UCSD-AML1 (cell line): ENCODE measurements at regions not wholly inside any gene's neighbourhood (a gene's known extent, or its start where the extent isn't known, plus 50 kb on each side); places are given as distances from the start of the nearest gene placed in this dataset.
A peak's percentile ranks its signal among the peaks of the same experiment; 100 is the strongest.
"Not testable (repeated sequence)": the region's sequence is repeated elsewhere in the genome, so short reads cannot be mapped to it uniquely, and the experiment has no call there.

ENCODE experiments used
- DNase-seq: peaks from one replicate; lab custom pipeline; 2025; ENCODE audit not compliant: unreplicated experiment; lab: John Stamatoyannopoulos, UW

GRCh38 chr3:157921811-157922210 lies 184.4 kb downstream of the SHOX2 start:
- no peak for DNase-seq

DNA sequence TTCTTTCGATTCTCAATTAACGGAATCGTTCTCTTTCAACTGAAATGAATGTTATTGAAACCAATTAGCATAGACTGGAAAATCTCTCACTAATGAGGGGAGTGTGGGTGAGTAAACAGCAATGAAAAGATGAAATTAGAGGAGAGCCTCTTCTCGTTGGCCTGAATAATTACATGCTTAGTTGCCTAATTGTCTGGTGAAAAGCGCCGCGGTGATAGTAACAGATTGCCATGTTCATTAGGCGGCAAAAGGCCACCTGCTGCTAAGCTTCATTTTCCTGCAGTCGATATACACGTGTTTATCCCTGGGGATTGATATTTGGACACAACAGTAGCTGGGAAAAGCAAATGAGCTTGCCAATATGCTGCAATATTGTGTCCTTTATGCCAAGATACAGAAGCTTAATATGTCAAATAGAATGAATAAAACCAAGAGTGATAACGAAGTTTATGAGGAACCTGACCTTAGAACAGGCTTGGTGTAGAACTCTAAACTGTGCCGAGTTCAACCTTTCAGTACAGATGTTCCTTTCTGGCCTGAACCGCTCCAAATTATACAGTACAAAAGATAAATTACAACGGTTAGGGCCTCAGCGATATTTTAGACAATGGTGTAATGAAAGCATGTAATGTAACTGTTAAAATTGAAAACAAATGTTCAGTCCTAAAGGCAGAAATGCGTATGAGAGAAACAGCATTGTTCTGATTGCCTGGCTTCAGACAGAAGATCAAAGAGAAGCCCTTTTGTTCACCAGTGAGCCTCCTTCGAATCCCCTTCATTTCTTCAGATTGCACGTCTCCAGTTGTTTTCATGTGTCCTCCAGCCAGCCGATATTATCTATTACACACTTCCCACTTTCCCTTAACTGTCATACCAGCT lies 185.2 kb downstream of the SHOX2 start:
- no peak for DNase-seq

- no peak for DNase-seq
Measured at GRCh38 chr3:157919319-157919887, 186.8 kb downstream of the SHOX2 start.

DNA sequence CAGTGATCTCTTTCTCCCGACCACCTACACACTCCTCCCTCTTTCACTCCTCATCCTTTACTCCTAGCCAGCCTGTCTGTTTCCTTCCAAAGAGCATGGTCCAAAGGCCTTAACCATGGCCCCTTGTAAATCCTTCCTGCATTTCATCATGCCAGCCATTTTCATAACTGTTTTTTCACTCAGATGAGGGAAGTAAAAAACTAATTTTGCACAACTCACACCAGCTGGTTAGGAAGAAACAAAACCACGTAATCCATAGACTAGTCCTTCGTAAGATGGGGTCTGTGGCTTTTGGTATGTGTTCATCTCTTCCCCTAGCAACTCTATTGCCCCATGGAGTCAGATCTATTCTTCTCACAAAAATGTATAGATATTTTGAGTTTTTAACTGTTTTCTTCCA lies 187.8 kb downstream of the SHOX2 start:
- no peak for DNase-seq

- DNase-seq: no peak
Measured at GRCh38 chr3:157916672-157917071, 189.5 kb downstream of the SHOX2 start.

DNA sequence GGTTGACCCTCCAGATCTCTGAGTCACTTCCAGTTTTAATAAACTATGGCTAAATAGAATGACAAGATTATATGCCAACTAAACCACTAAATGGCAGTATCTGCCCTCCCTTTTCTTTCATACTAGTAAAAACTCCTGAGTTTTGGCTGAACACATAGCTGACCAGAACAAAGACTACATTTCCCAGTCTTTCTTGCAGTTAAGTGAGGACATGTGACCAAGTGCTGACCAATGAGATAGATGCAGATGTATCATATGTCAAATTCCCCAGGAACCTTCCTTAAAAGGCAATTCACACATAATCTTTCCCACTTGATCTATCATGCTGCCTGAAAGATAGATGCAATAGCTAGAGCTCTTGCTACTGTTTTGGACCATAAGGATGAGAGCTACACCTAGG lies 191.3 kb downstream of the SHOX2 start:
- DNase-seq: no peak

- no peak for DNase-seq
Measured at GRCh38 chr3:157913741-157914150, 192.5 kb downstream of the SHOX2 start.

DNA sequence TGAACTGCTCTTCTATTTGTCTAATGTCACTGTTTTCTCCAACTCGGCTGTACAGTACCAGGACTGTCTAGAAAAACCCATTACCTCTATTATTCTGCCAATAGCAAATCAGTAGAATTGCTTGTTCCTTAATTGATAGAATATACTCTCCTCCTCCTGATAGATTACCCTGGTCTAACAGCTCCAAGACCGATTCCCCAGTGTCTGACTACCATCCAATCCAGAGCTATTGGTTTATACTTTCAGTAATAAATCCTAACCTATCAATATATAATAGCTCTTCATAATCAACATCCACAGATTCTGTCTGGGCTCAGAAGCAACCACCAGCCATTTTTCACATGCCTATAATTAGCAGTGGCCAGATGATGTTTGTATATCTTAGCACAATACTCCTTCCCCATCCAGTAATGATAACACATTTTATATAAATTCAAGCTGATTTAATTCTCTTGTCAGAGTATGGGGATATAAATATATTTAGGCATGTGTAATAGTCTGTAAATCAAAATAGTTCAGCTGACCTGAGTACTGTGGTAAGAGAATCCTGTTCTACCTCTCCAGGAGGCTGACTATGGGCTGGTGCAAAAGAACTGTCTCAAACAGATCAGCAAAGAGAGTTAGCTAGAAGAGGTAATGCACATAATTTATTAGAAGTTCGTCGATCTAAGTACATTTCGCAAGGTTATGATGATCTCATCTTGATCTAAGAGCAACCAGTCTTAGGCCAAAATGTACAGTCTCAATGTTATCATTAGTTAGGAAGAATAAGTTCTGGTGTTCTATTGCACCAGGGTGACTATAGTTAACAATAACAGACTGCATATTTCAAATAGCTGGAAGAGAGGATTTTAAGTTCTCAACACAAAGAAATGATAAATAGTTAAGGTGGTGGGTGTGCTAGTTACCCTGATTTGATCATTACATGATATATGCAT lies 193.4 kb downstream of the SHOX2 start:
- DNase-seq: no peak

DNA sequence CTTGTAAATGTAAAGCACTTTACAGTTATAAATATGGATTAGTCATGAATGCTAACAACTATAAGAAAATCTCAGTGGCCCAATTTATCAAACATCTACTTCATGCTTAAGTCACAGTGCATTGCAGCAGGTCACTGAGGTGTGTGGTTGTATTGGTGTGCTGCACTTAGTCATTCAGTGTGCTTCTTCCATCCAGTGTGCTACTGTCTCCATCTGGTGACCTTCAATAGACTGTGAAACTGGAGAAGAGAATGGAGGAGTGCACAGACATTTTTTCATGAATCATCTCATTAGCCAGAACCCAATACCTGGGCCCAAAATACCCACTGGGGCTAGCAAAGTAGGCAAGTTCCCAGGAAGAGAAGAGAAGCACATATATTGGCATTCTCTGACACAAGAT lies 199.6 kb downstream of the SHOX2 start:
- no peak for DNase-seq

DNA sequence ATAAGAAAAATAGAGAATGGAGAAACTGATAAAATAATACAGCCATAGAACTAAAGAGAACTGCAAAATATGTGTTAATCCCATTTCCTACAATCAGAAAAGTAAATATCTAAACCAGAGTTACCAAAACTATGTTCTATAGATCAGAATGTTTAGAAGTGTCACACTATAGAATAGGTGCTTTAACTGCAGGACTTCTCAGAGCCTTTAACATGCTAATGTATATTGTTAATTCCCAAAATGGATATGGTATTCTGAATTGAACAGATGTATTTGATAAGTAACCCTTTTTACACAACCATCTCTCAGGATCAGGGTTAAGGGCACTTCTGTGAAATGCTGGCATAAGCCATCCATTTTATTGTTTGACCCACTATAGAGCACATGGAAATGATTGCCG lies 200.3 kb downstream of the SHOX2 start:
- DNase-seq: no peak

DNA sequence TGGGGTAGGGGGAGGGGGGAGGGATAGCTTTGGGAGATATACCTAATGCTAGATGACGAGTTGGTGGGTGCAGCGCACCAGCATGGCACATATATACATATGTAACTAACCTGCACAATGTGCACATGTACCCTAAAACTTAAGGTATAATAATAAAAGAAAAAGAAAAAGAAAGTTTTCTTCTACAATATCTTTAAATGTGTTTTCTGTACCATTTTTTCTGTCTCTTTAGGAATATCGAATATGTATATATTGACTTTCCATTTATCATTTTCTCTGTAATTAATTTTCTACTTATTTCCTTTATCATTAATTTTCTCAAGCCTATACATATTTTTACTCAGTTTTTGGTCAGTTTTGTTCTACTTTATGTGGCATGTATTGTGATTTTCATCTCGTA lies 203.5 kb downstream of the SHOX2 start:
- not testable (repeated sequence) for DNase-seq

GRCh38 chr3:157888040-157888439 lies 218.2 kb downstream of the SHOX2 start:
- DNase-seq: no peak

GRCh38 chr3:157876556-157876955 lies 229.7 kb downstream of the SHOX2 start:
- no peak for DNase-seq

- DNase-seq: no peak
Measured at GRCh38 chr3:157872902-157873301, 233.3 kb downstream of the SHOX2 start.

DNA sequence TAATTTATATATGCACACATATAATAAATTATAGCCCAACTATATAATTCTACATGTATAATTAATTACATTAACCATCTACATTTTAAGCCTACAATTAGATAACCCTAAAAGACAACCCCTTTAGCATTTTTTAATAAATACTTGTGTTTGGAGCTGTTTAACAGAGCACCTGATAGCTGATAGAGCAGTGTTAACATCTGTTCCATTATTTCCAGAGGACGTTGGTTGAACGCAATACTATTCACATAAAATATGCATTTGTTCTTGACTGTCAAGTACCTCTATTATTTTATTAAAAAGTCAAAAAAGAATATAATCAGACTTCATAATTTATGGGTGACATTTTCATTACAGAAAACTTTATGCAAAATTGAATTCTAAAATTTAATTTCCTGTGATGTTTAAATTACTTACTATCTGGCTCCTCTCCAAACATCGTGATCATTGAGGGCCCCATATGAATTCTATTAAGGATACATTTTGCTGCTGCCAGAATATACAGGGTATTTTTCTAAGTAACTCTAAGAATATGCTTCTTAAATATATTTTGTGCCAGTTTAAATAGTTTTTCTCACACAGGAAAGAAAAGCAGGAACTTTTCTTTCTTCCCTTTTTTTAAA lies 234.3 kb downstream of the SHOX2 start:
- no peak for DNase-seq

GRCh38 chr3:157871248-157871647 lies 235.0 kb downstream of the SHOX2 start:
- DNase-seq: no peak

- no peak for DNase-seq
Measured at GRCh38 chr3:157868946-157869345, 237.3 kb downstream of the SHOX2 start.

DNA sequence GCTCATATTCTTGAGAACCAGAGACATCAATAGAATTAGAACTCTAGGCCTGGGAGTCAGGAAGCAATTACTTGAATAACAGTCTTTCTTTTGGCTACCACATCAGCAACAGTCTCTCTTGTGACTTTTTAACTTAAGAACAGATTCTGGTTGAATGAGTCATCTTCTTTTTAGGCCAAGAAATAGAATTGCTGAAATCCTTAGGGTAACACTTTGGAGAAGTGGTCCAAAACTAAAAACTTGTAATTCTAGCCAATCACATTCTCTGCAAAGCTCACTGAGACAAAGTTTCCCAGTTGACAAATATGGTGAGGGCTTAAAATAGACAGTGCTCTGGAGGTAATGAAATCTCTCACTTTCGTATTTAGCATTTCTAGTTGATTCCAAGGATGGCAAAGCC lies 238.0 kb downstream of the SHOX2 start:
- DNase-seq: no peak

DNA sequence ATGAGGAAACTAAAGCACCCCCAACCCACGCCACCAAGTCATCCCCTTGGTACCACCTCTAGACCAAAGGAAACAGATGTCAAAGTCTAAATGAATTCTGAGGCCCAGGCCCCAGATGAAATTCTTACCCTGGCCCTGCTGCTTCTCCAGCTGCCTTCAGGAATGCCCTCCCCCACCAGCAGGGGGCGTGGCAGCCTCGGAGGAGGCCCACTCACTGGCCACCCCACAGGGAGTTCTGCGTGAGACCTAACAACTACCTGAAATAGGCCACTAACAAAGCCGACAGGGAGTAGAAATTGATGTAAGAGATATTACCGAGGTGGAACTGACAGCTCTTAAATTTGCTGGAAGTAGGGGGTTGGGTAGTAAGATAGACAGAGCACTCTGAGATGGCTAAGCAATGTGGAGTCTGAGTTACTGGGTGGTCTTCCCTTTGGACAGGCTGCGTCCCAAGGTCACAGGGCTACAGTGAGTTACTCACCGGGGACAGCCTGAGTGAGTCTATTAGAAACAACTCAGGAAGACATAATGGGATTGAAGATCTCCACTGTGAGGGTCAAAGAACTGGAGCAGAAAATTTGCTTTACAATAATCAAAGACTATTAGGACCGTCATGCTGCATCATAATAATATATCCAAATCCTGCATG lies 240.7 kb downstream of the SHOX2 start:
- peak; percentile 67 for DNase-seq

DNA sequence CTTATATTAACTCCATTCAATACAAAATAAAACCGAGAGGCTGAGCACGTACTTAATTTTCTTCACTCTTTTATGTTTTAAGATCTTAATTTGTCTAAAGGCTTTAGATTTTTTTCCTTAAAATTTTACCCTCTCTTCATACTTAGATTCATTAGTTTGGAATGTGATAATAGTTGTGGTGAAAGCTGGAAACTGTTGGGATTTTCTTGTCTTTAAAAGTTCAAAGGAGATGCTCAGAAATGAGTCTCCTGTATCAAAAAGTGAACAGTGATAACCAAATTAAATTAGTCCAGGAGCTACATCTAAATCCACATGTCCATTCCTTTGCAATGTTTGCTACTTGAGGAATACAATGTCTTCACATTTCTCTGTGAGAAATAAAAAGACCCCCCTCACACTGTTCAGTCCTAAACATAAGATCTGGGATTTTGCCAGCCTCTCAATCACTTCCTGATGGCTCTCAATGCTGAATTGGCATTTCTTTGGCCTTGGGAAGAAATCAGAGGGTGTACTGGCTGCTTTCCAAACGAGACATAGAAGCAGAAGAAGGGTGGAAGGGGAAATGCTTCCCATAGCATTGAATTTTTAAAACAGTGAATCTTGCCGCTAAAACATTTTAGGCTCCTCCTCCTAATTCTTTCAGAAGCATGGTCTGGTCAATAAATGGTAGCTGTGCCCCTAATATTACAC lies 245.0 kb downstream of the SHOX2 start:
- no peak for DNase-seq
